Liver (tissue), 8 donors: ENCODE measurements at regions not wholly inside any gene's neighbourhood (a gene's known extent, or its start where the extent isn't known, plus 50 kb on each side); places are given as distances from the start of the nearest gene placed in this dataset.
"Not testable (repeated sequence)": the region's sequence is repeated elsewhere in the genome, so short reads cannot be mapped to it uniquely, and the experiment has no call there.

Experiments used
- DNase-seq: peaks from one replicate; pipeline ENCODE4 v3.0.0-alpha.2; 2017; ENCODE audit warnings: low spot score
- H3K27ac ChIP-seq, 2 donors: one replicate each; pipeline ENCODE4 v1.7.0; 2013; ENCODE audit warnings: inconsistent platforms in 2 of 2, low read length in 2 of 2, control low read depth in 1 of 2, low read depth in 1 of 2, mild to moderate bottlenecking in 1 of 2
- H3K27me3 ChIP-seq, 4 donors: one replicate each; pipeline versions ENCODE4 v1.6.1 to v1.7.0; 2013; ENCODE audit warnings: low read length in 3 of 4, inconsistent platforms in 1 of 4, mild to moderate bottlenecking in 1 of 4, moderate library complexity in 1 of 4; ENCODE audit not compliant: control insufficient read depth in 4 of 4, insufficient read depth in 4 of 4
- H3K36me3 ChIP-seq, 4 donors: one replicate each; pipeline versions ENCODE4 v1.6.1 to v1.7.0; 2013; ENCODE audit warnings: low read length in 3 of 4, mild to moderate bottlenecking in 3 of 4, low read depth in 1 of 4, moderate library complexity in 1 of 4; ENCODE audit not compliant: control insufficient read depth in 4 of 4, insufficient read depth in 3 of 4
- H3K4me1 ChIP-seq, 4 donors: one replicate each; pipeline versions ENCODE4 v1.6.1 to v1.7.0; 2013; ENCODE audit warnings: low read length in 3 of 4, mild to moderate bottlenecking in 3 of 4, moderate library complexity in 1 of 4; ENCODE audit not compliant: control insufficient read depth in 4 of 4, insufficient read depth in 4 of 4
- H3K4me3 ChIP-seq, 3 donors: one replicate each; pipeline versions ENCODE4 v1.6.1 to v1.7.0; 2013; ENCODE audit warnings: low read length in 3 of 3, control low read depth in 1 of 3, low read depth in 1 of 3, mild to moderate bottlenecking in 1 of 3
- H3K9ac ChIP-seq, 2 donors: one replicate each; pipeline ENCODE4 v1.7.0; 2013; ENCODE audit warnings: low read length in 2 of 2, mild to moderate bottlenecking in 2 of 2, moderate library complexity in 2 of 2, control low read depth in 1 of 2, low read depth in 1 of 2
- H3K9me3 ChIP-seq, 4 donors: one replicate each; pipeline versions ENCODE4 v1.6.1 to v1.7.0; 2013; ENCODE audit warnings: low read length in 3 of 4; ENCODE audit not compliant: control insufficient read depth in 4 of 4
- EGR1 ChIP-seq, 2 donors: IDR thresholded peaks; 2 replicates each; pipeline ENCODE4 v1.6.1; 2016 to 2018; ENCODE audit warnings: antibody characterized with exemption in 2 of 2, low read depth in 2 of 2
- FOXA2 ChIP-seq: IDR thresholded peaks from 2 replicates; pipeline ENCODE4 v1.6.1; 2016; ENCODE audit warnings: antibody characterized with exemption
- GABPA ChIP-seq, 2 donors: IDR thresholded peaks in 1 of 2; conservative IDR thresholded peaks in 1 of 2; 2 replicates each; pipeline ENCODE4 v1.6.1; 2016; ENCODE audit warnings: antibody characterized with exemption in 2 of 2, mild to moderate bottlenecking in 1 of 2, moderate library complexity in 1 of 2
- HNF4A ChIP-seq, 2 donors: conservative IDR thresholded peaks; 2 replicates each; pipeline ENCODE4 v1.6.1; 2016; ENCODE audit warnings: antibody characterized with exemption in 2 of 2, mild to moderate bottlenecking in 2 of 2
- MAX ChIP-seq: IDR thresholded peaks from 2 replicates; pipeline ENCODE4 v1.6.1; 2016; ENCODE audit warnings: antibody characterized with exemption
- NR2F2 ChIP-seq: IDR thresholded peaks from 2 replicates; pipeline ENCODE4 v1.6.1; 2016; ENCODE audit warnings: antibody characterized with exemption
- RXRA ChIP-seq, 2 donors: IDR thresholded peaks; 2 replicates each; pipeline ENCODE4 v1.6.1; 2017 to 2018; ENCODE audit warnings: antibody characterized with exemption in 2 of 2, mild to moderate bottlenecking in 1 of 2
- SP1 ChIP-seq: IDR thresholded peaks from 2 replicates; pipeline ENCODE4 v1.6.1; 2018; ENCODE audit warnings: antibody characterized with exemption, mild to moderate bottlenecking
- TAF1 ChIP-seq: conservative IDR thresholded peaks from 2 replicates; pipeline ENCODE4 v1.6.1; 2016; ENCODE audit warnings: antibody characterized with exemption, mild to moderate bottlenecking
- YY1 ChIP-seq: IDR thresholded peaks from 2 replicates; pipeline ENCODE4 v1.6.1; 2016; ENCODE audit warnings: antibody characterized with exemption, mild to moderate bottlenecking
- ZBTB33 ChIP-seq: IDR thresholded peaks from 2 replicates; pipeline ENCODE4 v1.6.1; 2016; ENCODE audit warnings: antibody characterized with exemption
- WGBS: extraction: QIAGEN DNeasy Blood & Tissue Kit; methylation state at CpG from one replicate; pipeline ENCODE4 v1.1.7; 2013; 5-methylcytosine and 5-hydroxymethylcytosine counted together
- TF ChIP-seq, protein P1 (sequence below): fragments of 150-350 bp; IDR thresholded peaks from 2 replicates; pipeline ENCODE4 v1.5.1; 2017; ENCODE audit warnings: improper control_type of control experiment, low read depth, low read length; ENCODE audit not compliant: missing input control
- donor health status: healthy.
- donor health status: healthy.
- donor health status: healthy.
- donor health status: healthy.
- donor health status: healthy.

GRCh38 chr4:134848681-134849080 is 647.1 kb upstream of the PABPC4L start:
- WGBS, result 91% methylated on average over 2 of the region's 2 CpGs
- H3K27ac ChIP-seq, result no peak overlapping the region
- H3K36me3 ChIP-seq, result no peaks in the 10 kb centered on the region
- no peaks in the 10 kb centered on the region for H3K4me1 ChIP-seq
- no peak overlapping the region for H3K4me3 ChIP-seq
- H3K9me3 ChIP-seq, result peaks cover 0 to 8% (median 2%) of the 10 kb centered on the region in 4 donors
- no peak for DNase-seq
- H3K9ac ChIP-seq, result no peak overlapping the region
- H3K27me3 ChIP-seq, result no peaks in the 10 kb centered on the region
- no peak for TF ChIP-seq NR2F2
- TF ChIP-seq ZBTB33, result no peak
- no peak for TF ChIP-seq RXRA (IDR thresholded peaks at IDR 0.05)
- TF ChIP-seq SP1, result no peak
- no peak for TF ChIP-seq YY1
- no peak for TF ChIP-seq TAF1
- no peak for TF ChIP-seq EGR1 (IDR thresholded peaks at IDR 0.05; ENCODE audit: low read depth in 2 of 2)

DNA sequence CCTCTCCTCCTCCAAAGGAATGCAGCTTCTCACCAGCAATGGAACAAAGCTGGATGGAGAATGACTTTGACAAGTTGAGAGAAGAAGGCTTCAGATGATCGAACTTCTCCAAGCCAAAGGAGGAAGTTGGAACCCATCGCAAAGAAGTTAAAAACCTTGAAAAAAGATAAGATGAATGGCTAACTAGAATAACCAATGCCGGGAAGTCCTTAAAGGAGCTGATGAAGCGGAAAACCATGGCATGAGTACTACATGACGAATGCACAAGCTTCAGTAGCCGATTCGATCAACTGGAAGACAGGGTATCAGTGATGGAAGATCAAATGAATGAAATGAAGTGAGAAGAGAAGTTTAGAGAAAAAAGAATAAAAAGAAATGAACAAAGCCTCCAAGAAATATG is 629.2 kb upstream of the PABPC4L start:
- WGBS, result 85% methylated on average over 7 of the region's 7 CpGs

DNA sequence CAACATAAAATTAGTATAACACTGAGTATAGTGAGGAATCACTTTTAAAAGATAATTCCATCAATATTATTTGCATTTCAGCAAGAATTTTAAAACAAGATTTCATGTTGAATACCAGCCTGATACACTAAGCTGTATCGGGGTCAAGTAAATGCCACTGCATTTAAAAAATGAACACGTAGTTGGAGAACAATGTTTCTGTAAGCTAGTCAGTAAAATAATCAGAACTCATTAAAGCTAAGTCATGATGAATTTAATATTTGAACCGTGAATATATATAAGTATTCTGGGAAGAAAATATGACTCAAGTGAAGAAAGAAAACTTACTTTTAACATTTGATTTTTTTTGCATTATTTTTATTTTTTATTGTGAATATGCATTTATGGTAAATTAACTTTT is 611.0 kb upstream of the PABPC4L start:
- H3K27ac ChIP-seq, result no peak overlapping the region
- peaks cover 0 to 10% (median under 1%) of the 10 kb centered on the region in 4 donors for H3K9me3 ChIP-seq
- H3K27me3 ChIP-seq, result no peaks in the 10 kb centered on the region
- TF ChIP-seq RXRA (IDR thresholded peaks at IDR 0.05) (no peak), NR2F2 (no peak), MAX (no peak), HNF4A (conservative IDR thresholded peaks at IDR 0.05) (no peak), EGR1 (IDR thresholded peaks at IDR 0.05; ENCODE audit: low read depth in 2 of 2) (no peak), FOXA2 (no peak), YY1 (no peak), GABPA (IDR thresholded peaks at IDR 0.05 in 1 of 2, conservative IDR thresholded peaks at IDR 0.05 in 1 of 2) (no peak)
- TF ChIP-seq, protein P1, sequence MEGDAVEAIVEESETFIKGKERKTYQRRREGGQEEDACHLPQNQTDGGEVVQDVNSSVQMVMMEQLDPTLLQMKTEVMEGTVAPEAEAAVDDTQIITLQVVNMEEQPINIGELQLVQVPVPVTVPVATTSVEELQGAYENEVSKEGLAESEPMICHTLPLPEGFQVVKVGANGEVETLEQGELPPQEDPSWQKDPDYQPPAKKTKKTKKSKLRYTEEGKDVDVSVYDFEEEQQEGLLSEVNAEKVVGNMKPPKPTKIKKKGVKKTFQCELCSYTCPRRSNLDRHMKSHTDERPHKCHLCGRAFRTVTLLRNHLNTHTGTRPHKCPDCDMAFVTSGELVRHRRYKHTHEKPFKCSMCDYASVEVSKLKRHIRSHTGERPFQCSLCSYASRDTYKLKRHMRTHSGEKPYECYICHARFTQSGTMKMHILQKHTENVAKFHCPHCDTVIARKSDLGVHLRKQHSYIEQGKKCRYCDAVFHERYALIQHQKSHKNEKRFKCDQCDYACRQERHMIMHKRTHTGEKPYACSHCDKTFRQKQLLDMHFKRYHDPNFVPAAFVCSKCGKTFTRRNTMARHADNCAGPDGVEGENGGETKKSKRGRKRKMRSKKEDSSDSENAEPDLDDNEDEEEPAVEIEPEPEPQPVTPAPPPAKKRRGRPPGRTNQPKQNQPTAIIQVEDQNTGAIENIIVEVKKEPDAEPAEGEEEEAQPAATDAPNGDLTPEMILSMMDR, result no peak
- no peaks in the 10 kb centered on the region for H3K4me1 ChIP-seq
- DNase-seq, result no peak
- H3K36me3 ChIP-seq, result no peaks in the 10 kb centered on the region
- no peak overlapping the region for H3K9ac ChIP-seq
- no peak overlapping the region for H3K4me3 ChIP-seq
- 74% methylated on average over 3 of the region's 3 CpGs for WGBS

More for the DNA sequence above, 629.2 kb upstream of the PABPC4L start:
- H3K9ac ChIP-seq, H3K4me1 ChIP-seq, H3K9me3 ChIP-seq, H3K27ac ChIP-seq, H3K36me3 ChIP-seq, H3K27me3 ChIP-seq, H3K4me3 ChIP-seq, DNase-seq: not testable (repeated sequence)
